H9 (cell line): ENCODE measurements at regions not wholly inside any gene's neighbourhood (a gene's known extent, or its start where the extent isn't known, plus 50 kb on each side); places are given as distances from the start of the nearest gene placed in this dataset.

Experiments used
- DNase-seq: peaks from one replicate; pipeline ENCODE4 v3.0.0-alpha.2; 2017
- H2AFZ ChIP-seq: one replicate; pipeline ENCODE4 v1.6.1; 2013; ENCODE audit warnings: mild to moderate bottlenecking, low read length, control low read depth, moderate library complexity
- H2AK5ac ChIP-seq: 2 replicates; pipeline ENCODE4 v1.6.1; 2013; ENCODE audit warnings: low read length, control low read depth, mixed read lengths; ENCODE audit not compliant: insufficient read length
- H2BK120ac ChIP-seq: one replicate; pipeline ENCODE4 v1.6.1; 2013; ENCODE audit warnings: low read depth, mild to moderate bottlenecking, low read length, control low read depth, inconsistent platforms; ENCODE audit not compliant: poor library complexity, severe bottlenecking
- H2BK12ac ChIP-seq: 2 replicates; pipeline ENCODE4 v1.6.1; 2013; ENCODE audit warnings: low read length, control low read depth, mixed read lengths, low read depth; ENCODE audit not compliant: insufficient read length
- H2BK15ac ChIP-seq: 2 replicates; pipeline ENCODE4 v1.6.1; 2013; ENCODE audit warnings: low read depth, low read length, control low read depth
- H2BK20ac ChIP-seq: one replicate; pipeline ENCODE4 v1.6.1; 2013; ENCODE audit warnings: low read depth, mild to moderate bottlenecking, low read length, control low read depth, inconsistent platforms; ENCODE audit not compliant: poor library complexity, severe bottlenecking
- H2BK5ac ChIP-seq: 2 replicates; pipeline ENCODE4 v1.6.1; 2013; ENCODE audit warnings: low read length, control low read depth, mixed read lengths; ENCODE audit not compliant: insufficient read length
- H3K14ac ChIP-seq: 2 replicates; pipeline ENCODE4 v1.6.1; 2013; ENCODE audit warnings: low read length, control low read depth; ENCODE audit not compliant: insufficient read depth
- H3K18ac ChIP-seq: 2 replicates; pipeline ENCODE4 v1.6.1; 2013; ENCODE audit warnings: low read depth, mild to moderate bottlenecking, mixed read lengths, low read length, control low read depth; ENCODE audit not compliant: insufficient read length
- H3K23ac ChIP-seq: 2 replicates; pipeline ENCODE4 v1.6.1; 2013; ENCODE audit warnings: low read length, control low read depth, mixed read lengths, low read depth; ENCODE audit not compliant: insufficient read length
- H3K23me2 ChIP-seq: 2 replicates; pipeline ENCODE4 v1.6.1; 2013; ENCODE audit warnings: low read depth, mild to moderate bottlenecking, mixed read lengths, low read length, control low read depth; ENCODE audit not compliant: insufficient read length, poor library complexity, severe bottlenecking
- H3K27ac ChIP-seq: 2 replicates; pipeline ENCODE4 v1.5.1; 2013; ENCODE audit warnings: low read length, control low read depth, mixed read lengths, low read depth; ENCODE audit not compliant: insufficient read length
- H3K27me3 ChIP-seq: 2 replicates; pipeline ENCODE4 v1.6.1; 2013; ENCODE audit warnings: low read length, control low read depth, inconsistent platforms; ENCODE audit not compliant: insufficient read depth
- H3K4ac ChIP-seq: 2 replicates; pipeline ENCODE4 v1.6.1; 2013; ENCODE audit warnings: low read depth, mild to moderate bottlenecking, control low read depth, inconsistent platforms, low read length, moderate library complexity
- H3K4me1 ChIP-seq: 2 replicates; pipeline ENCODE4 v1.6.1; 2013; ENCODE audit warnings: low read length, control low read depth, inconsistent platforms; ENCODE audit not compliant: insufficient read depth
- H3K4me2 ChIP-seq: 2 replicates; pipeline ENCODE4 v1.6.1; 2013; ENCODE audit warnings: low read length, control low read depth, mixed read lengths; ENCODE audit not compliant: insufficient read length, insufficient read depth
- H3K56ac ChIP-seq: 2 replicates; pipeline ENCODE4 v1.6.1; 2013; ENCODE audit warnings: low read depth, mild to moderate bottlenecking, mixed read lengths, low read length, control low read depth; ENCODE audit not compliant: insufficient read length
- H3K79me1 ChIP-seq: 2 replicates; pipeline ENCODE4 v1.6.1; 2013; ENCODE audit warnings: low read depth, mild to moderate bottlenecking, moderate library complexity, low read length, control low read depth, inconsistent platforms; ENCODE audit not compliant: insufficient read depth, poor library complexity, severe bottlenecking
- H3K79me2 ChIP-seq: 2 replicates; pipeline ENCODE4 v1.6.1; 2013; ENCODE audit warnings: low read length, control low read depth, inconsistent platforms; ENCODE audit not compliant: insufficient read depth
- H3K9ac ChIP-seq: 2 replicates; pipeline ENCODE4 v1.6.1; 2013; ENCODE audit warnings: low read length, control low read depth, mixed read lengths; ENCODE audit not compliant: insufficient read length; ENCODE audit errors: extremely low read depth
- H3K9me3 ChIP-seq: one replicate; pipeline ENCODE4 v1.6.1; 2013; ENCODE audit warnings: low read depth, low read length, inconsistent platforms; ENCODE audit not compliant: control insufficient read depth
- H3T11ph ChIP-seq: one replicate; pipeline ENCODE4 v1.6.1; 2013; ENCODE audit warnings: mild to moderate bottlenecking, low read length, control low read depth, inconsistent platforms
- H4K20me1 ChIP-seq: one replicate; pipeline ENCODE4 v1.6.1; 2013; ENCODE audit not compliant: control insufficient read depth, insufficient read length, insufficient read depth
- H4K5ac ChIP-seq: 2 replicates; pipeline ENCODE4 v1.6.1; 2013; ENCODE audit warnings: low read depth, mild to moderate bottlenecking, mixed read lengths, low read length, control low read depth; ENCODE audit not compliant: insufficient read length
- H4K8ac ChIP-seq: replicated peaks from 2 replicates; pipeline ENCODE4 v1.6.1; 2013; ENCODE audit warnings: low read length, control low read depth, mixed read lengths, low read depth; ENCODE audit not compliant: insufficient read length
- H4K91ac ChIP-seq: 2 replicates; pipeline ENCODE4 v1.6.1; 2013; ENCODE audit warnings: low read depth, mild to moderate bottlenecking, moderate library complexity, mixed read lengths, low read length, control low read depth; ENCODE audit not compliant: insufficient read length
- H3K27ac Mint-ChIP-seq, 3 experiments: 2 replicates in 2 of 3; 3 replicates in 1 of 3; pipeline ENCODE4 v1.8.0; 2020 to 2021; ENCODE audit warnings: mixed read lengths in 3 of 3, mild to moderate bottlenecking in 1 of 3, moderate library complexity in 1 of 3
- H3K27me3 Mint-ChIP-seq: 2 replicates; pipeline ENCODE4 v1.8.0; 2021; ENCODE audit warnings: low read depth, mild to moderate bottlenecking, moderate library complexity, mixed read lengths
- H3K36me3 Mint-ChIP-seq, 3 experiments: 2 replicates in 2 of 3; 3 replicates in 1 of 3; pipeline ENCODE4 v1.8.0; 2020 to 2021; ENCODE audit warnings: low read depth in 3 of 3, mixed read lengths in 3 of 3; ENCODE audit not compliant: insufficient read depth in 1 of 3
- H3K4me1 Mint-ChIP-seq, 2 experiments: 2 replicates each; pipeline ENCODE4 v1.8.0; 2020; ENCODE audit warnings: mixed read lengths in 2 of 2
- H3K4me3 Mint-ChIP-seq, 2 experiments: 2 replicates in 1 of 2; 3 replicates in 1 of 2; pipeline ENCODE4 v1.8.0; 2020 to 2021; ENCODE audit warnings: mild to moderate bottlenecking in 2 of 2, mixed read lengths in 2 of 2, moderate library complexity in 1 of 2
- H3K9me3 Mint-ChIP-seq, 2 experiments: 2 replicates in 1 of 2; 3 replicates in 1 of 2; pipeline ENCODE4 v1.8.0; 2020; ENCODE audit warnings: mild to moderate bottlenecking in 2 of 2, mixed read lengths in 2 of 2, moderate library complexity in 1 of 2
- CTCF ChIP-seq: fragments of 200-600 bp; sonication (generic); conservative IDR thresholded peaks from 3 replicates; pipeline ENCODE4 v1.8.0; 2021; ENCODE audit warnings: antibody characterized with exemption, mild to moderate bottlenecking
- WGBS: extraction: QIAGEN DNeasy Blood & Tissue Kit; methylation state at CpG from one replicate; pipeline ENCODE4 v1.1.7; 2013; ENCODE audit warnings: missing lambda C conversion rate, low lambda C conversion rate, mixed read lengths; ENCODE audit not compliant: insufficient read length; ENCODE audit errors: extremely low coverage; 5-methylcytosine and 5-hydroxymethylcytosine counted together

GRCh38 chr7:115135769-115136410 is 214.0 kb downstream of the MDFIC start:
- Histone ChIP-seq H3K4me1 (peaks cover 1% of the 10 kb centered on the region; the same call in 1 of the 2 replicates), H3K9me3 (no peaks in the 10 kb centered on the region), H4K8ac (no peak overlapping the region), H3K4me2 (no peak overlapping the region), H3K27me3 (no peaks in the 10 kb centered on the region), H3K14ac (no peak overlapping the region), H3T11ph (no peak overlapping the region), H2BK20ac (no peak overlapping the region), H4K20me1 (no peaks in the 10 kb centered on the region), H4K91ac (no peak overlapping the region), H2AFZ (no peak overlapping the region), H2BK12ac (no peak overlapping the region), H4K5ac (no peak overlapping the region), H2BK120ac (no peak overlapping the region), H3K56ac (no peak overlapping the region), H2BK5ac (no peak overlapping the region), H3K79me2 (no peaks in the 10 kb centered on the region), H3K18ac (no peak overlapping the region), H3K27ac (no peak overlapping the region), H3K9ac (no peak overlapping the region), H3K23me2 (no peaks in the 10 kb centered on the region), H3K79me1 (no peaks in the 10 kb centered on the region), H2AK5ac (no peak overlapping the region), H2BK15ac (no peak overlapping the region), H3K23ac (no peak overlapping the region), H3K4ac (no peak overlapping the region)
- WGBS = no CpG with 5 or more reads among the region's 1 CpG
- DNase-seq = no peak
- Mint-ChIP-seq H3K4me3 (no peak overlapping the region), H3K27ac (no peak overlapping the region), H3K27me3 (no peaks in the 10 kb centered on the region; the same call in 1 of the 2 replicates), H3K36me3 (no peaks in the 10 kb centered on the region), H3K4me1 (peaks cover 13% of the 10 kb centered on the region in 2 experiments), H3K9me3 (no peaks in the 10 kb centered on the region)
- TF ChIP-seq CTCF = no peak
